Neural progenitor cell (in vitro differentiated cells): ENCODE measurements at regions not wholly inside any gene's neighbourhood (a gene's known extent, or its start where the extent isn't known, plus 50 kb on each side); places are given as distances from the start of the nearest gene placed in this dataset.

Experiments
- EZH2 ChIP-seq: fragments of 200-600 bp; sonication (generic); IDR thresholded peaks from 2 replicates; pipeline ENCODE4 v1.6.1; 2017; ENCODE audit warnings: antibody characterized with exemption, mild to moderate bottlenecking, moderate library complexity
- EZH2phosphoT487 ChIP-seq: fragments of 200-600 bp; sonication (generic); IDR thresholded peaks from 2 replicates; pipeline ENCODE4 v1.6.1; 2017; ENCODE audit warnings: antibody characterized with exemption

DNA sequence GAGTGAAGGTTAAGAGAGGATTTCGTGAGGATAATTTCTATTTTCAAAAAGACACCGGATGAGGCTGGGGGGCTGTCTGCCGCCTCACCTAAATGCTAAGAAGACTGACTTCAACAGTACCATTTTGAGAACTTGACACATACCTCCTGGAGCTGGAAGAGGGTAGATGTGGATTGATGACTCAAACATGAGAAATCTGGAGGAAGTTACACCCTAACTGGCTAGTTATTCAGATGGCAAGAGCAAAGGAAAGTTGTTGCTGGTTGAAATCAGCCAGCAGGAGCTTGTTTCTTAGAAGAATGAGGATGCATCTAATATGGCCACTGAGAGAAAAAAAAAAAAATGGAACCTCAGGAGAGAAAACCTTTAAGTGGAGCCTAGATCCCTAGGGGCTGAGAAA is 76.2 kb upstream of the KIAA1217 start:
- TF ChIP-seq EZH2phosphoT487: no peak
- no peak for TF ChIP-seq EZH2
